HG03025 (cell line): ENCODE measurements at regions not wholly inside any gene's neighbourhood (a gene's known extent, or its start where the extent isn't known, plus 50 kb on each side); places are given as distances from the start of the nearest gene placed in this dataset.

ENCODE experiments used
- ATAC-seq: cut with Tn5 transposase; IDR thresholded peaks from one replicate; pipeline ENCODE4 v1.9.1; 2021; ENCODE audit warnings: mild to moderate bottlenecking, moderate library complexity; ENCODE audit not compliant: unreplicated experiment, low FRiP score

- ATAC-seq, result no peak
These were observed 214.5 kb downstream of the BARX2 start for GRCh38 chr11:129590030-129590752.

- ATAC-seq, result no peak
These were observed 215.3 kb downstream of the BARX2 start for GRCh38 chr11:129590753-129591475.

- ATAC-seq, result no peak
These were observed 215.9 kb downstream of the BARX2 start for GRCh38 chr11:129591527-129591926.

GRCh38 chr11:129592191-129592590 lies 216.5 kb downstream of the BARX2 start:
- no peak for ATAC-seq

- ATAC-seq, result no peak
These were observed 217.4 kb downstream of the BARX2 start for GRCh38 chr11:129593098-129593497.

- ATAC-seq, result no peak
These were observed 219.7 kb downstream of the BARX2 start for GRCh38 chr11:129595038-129595962.

- ATAC-seq, result no peak
These were observed 219.3 kb upstream of the TMEM45B start for GRCh38 chr11:129596351-129596750.

GRCh38 chr11:129598378-129598777 lies 217.3 kb upstream of the TMEM45B start:
- no peak for ATAC-seq

- no peak for ATAC-seq
These were observed 209.8 kb upstream of the TMEM45B start for GRCh38 chr11:129605815-129606214.

- ATAC-seq, result no peak
These were observed 206.9 kb upstream of the TMEM45B start for GRCh38 chr11:129608711-129609110.

- ATAC-seq, result no peak
These were observed 205.5 kb upstream of the TMEM45B start for GRCh38 chr11:129610125-129610524.

- ATAC-seq, result no peak
These were observed 205.1 kb upstream of the TMEM45B start for GRCh38 chr11:129610545-129610944.

GRCh38 chr11:129611661-129612446 lies 203.8 kb upstream of the TMEM45B start:
- no peak for ATAC-seq

- no peak for ATAC-seq
These were observed 203.1 kb upstream of the TMEM45B start for GRCh38 chr11:129612447-129612961.

- no peak for ATAC-seq
These were observed 202.6 kb upstream of the TMEM45B start for GRCh38 chr11:129613071-129613470.

GRCh38 chr11:129614256-129614944 lies 201.2 kb upstream of the TMEM45B start:
- ATAC-seq, result no peak

GRCh38 chr11:129618046-129618569 lies 197.5 kb upstream of the TMEM45B start:
- ATAC-seq, result no peak

GRCh38 chr11:129620237-129621104 lies 195.2 kb upstream of the TMEM45B start:
- no peak for ATAC-seq
